COR-L47 (cell line): ENCODE measurements at regions not wholly inside any gene's neighbourhood (a gene's known extent, or its start where the extent isn't known, plus 50 kb on each side); places are given as distances from the start of the nearest gene placed in this dataset.

Experiments
- DNase-seq: peaks from one replicate; lab custom pipeline; 2025; lab: John Stamatoyannopoulos, UW

GRCh38 chr4:37737466-37737865 is 51.3 kb upstream of the RELL1 start:
- no peak for DNase-seq
